Trophoblast cell (in vitro differentiated cells and primary cell): ENCODE measurements at regions not wholly inside any gene's neighbourhood (a gene's known extent, or its start where the extent isn't known, plus 50 kb on each side); places are given as distances from the start of the nearest gene placed in this dataset.

Experiments
- DNase-seq, 2 donors: peaks; one replicate each; pipeline ENCODE4 v3.0.0-alpha.2; 2016
- H2AFZ ChIP-seq: 2 replicates; pipeline ENCODE4 v1.6.1; 2013; ENCODE audit warnings: low read length, moderate library complexity, mild to moderate bottlenecking; ENCODE audit not compliant: insufficient read depth, poor library complexity
- H2AK5ac ChIP-seq: 2 replicates; pipeline ENCODE4 v1.6.1; 2013; ENCODE audit warnings: mild to moderate bottlenecking, low read length
- H2BK120ac ChIP-seq: 2 replicates; pipeline ENCODE4 v1.6.1; 2013; ENCODE audit warnings: low read length, mild to moderate bottlenecking, moderate library complexity; ENCODE audit not compliant: insufficient read depth, poor library complexity
- H2BK12ac ChIP-seq: 2 replicates; pipeline ENCODE4 v1.6.1; 2013; ENCODE audit warnings: mild to moderate bottlenecking, low read length, moderate library complexity
- H2BK5ac ChIP-seq: 2 replicates; pipeline ENCODE4 v1.6.1; 2013; ENCODE audit warnings: low read length, low read depth, moderate library complexity, mild to moderate bottlenecking; ENCODE audit not compliant: poor library complexity
- H3K14ac ChIP-seq: 2 replicates; pipeline ENCODE4 v1.6.1; 2013; ENCODE audit warnings: mild to moderate bottlenecking, low read length
- H3K18ac ChIP-seq: 2 replicates; pipeline ENCODE4 v1.6.1; 2013; ENCODE audit warnings: mild to moderate bottlenecking, low read length
- H3K23ac ChIP-seq: 2 replicates; pipeline ENCODE4 v1.6.1; 2013; ENCODE audit warnings: low read length
- H3K27ac ChIP-seq: 2 replicates; pipeline ENCODE4 v1.5.1; 2013; ENCODE audit warnings: low read depth, mild to moderate bottlenecking, inconsistent platforms, low read length, moderate library complexity
- H3K27me3 ChIP-seq: 2 replicates; pipeline ENCODE4 v1.6.1; 2013; ENCODE audit warnings: inconsistent platforms, mild to moderate bottlenecking, low read length, moderate library complexity; ENCODE audit not compliant: insufficient read depth
- H3K36me3 ChIP-seq, 2 experiments: 1 replicate in 1 of 2; 2 replicates in 1 of 2; pipeline ENCODE4 v1.6.1; 2013; ENCODE audit warnings: low read length in 2 of 2, mild to moderate bottlenecking in 2 of 2, moderate library complexity in 1 of 2; ENCODE audit not compliant: insufficient read depth in 2 of 2, control insufficient read depth in 1 of 2
- H3K4ac ChIP-seq: 2 replicates; pipeline ENCODE4 v1.6.1; 2013; ENCODE audit warnings: low read depth, mild to moderate bottlenecking, low read length, moderate library complexity
- H3K4me1 ChIP-seq, 2 experiments: 1 replicate in 1 of 2; 2 replicates in 1 of 2; pipeline ENCODE4 v1.6.1; 2013; ENCODE audit warnings: low read length in 2 of 2, mild to moderate bottlenecking in 2 of 2, moderate library complexity in 1 of 2; ENCODE audit not compliant: insufficient read depth in 2 of 2, control insufficient read depth in 1 of 2
- H3K4me2 ChIP-seq: 2 replicates; pipeline ENCODE4 v1.6.1; 2013; ENCODE audit warnings: inconsistent platforms, mild to moderate bottlenecking, low read length, moderate library complexity
- H3K4me3 ChIP-seq: 2 replicates; pipeline ENCODE4 v1.5.1; 2013; ENCODE audit warnings: mild to moderate bottlenecking, low read depth, low read length, inconsistent platforms
- H3K79me1 ChIP-seq: one replicate; pipeline ENCODE4 v1.6.1; 2013; ENCODE audit warnings: low read length
- H3K79me2 ChIP-seq: 2 replicates; pipeline ENCODE4 v1.6.1; 2013; ENCODE audit warnings: low read length, mild to moderate bottlenecking; ENCODE audit not compliant: control insufficient read depth, insufficient read depth, poor library complexity
- H3K9ac ChIP-seq: 2 replicates; pipeline ENCODE4 v1.6.1; 2013; ENCODE audit warnings: mild to moderate bottlenecking, low read length
- H3K9me3 ChIP-seq: 2 replicates; pipeline ENCODE4 v1.6.1; 2013; ENCODE audit warnings: low read depth, mild to moderate bottlenecking, control low read depth, inconsistent platforms, low read length; ENCODE audit not compliant: insufficient read depth
- H4K12ac ChIP-seq: 2 replicates; pipeline ENCODE4 v1.6.1; 2013; ENCODE audit warnings: low read depth, mild to moderate bottlenecking, low read length, moderate library complexity
- H4K8ac ChIP-seq: 2 replicates; pipeline ENCODE4 v1.6.1; 2013; ENCODE audit warnings: low read depth, mild to moderate bottlenecking, low read length, moderate library complexity
- H4K91ac ChIP-seq: one replicate; pipeline ENCODE4 v1.6.1; 2013; ENCODE audit warnings: low read depth, mild to moderate bottlenecking, low read length, moderate library complexity
- WGBS: extraction: QIAGEN DNeasy Blood & Tissue Kit; methylation state at CpG from one replicate; pipeline ENCODE4 v1.1.7; 2013; ENCODE audit warnings: missing lambda C conversion rate; ENCODE audit not compliant: insufficient read length, insufficient coverage; ENCODE audit errors: extremely low coverage; 5-methylcytosine and 5-hydroxymethylcytosine counted together

DNA sequence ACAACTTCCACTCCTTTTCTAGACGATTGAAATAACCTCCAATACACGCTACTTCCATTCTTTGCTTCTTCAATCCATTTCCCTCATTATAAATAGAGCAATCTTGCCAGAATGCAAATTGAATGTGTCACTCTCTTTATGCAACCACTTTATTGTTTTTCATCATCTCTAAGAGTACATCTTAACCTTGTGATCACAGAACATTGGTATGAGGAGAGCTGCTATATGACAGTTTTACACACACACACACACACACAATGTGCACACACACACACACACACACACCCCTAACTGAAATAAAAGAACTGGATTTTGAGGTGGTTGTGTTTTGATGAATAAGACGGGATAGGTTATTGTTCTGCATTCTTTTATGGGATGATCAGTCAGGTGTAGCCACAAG is 187.0 kb downstream of the HDGFL1 start:
- no peak overlapping the region for H2BK120ac ChIP-seq
- no peak overlapping the region for H3K4me2 ChIP-seq
- H3K9me3 ChIP-seq: no peaks in the 10 kb centered on the region
- H3K18ac ChIP-seq: no peak overlapping the region
- no peaks in the 10 kb centered on the region for H3K36me3 ChIP-seq
- H4K8ac ChIP-seq: no peak overlapping the region
- no peak overlapping the region for H3K4me3 ChIP-seq
- H3K27me3 ChIP-seq: no peaks in the 10 kb centered on the region
- no peak for DNase-seq
- H3K79me2 ChIP-seq: no peaks in the 10 kb centered on the region
- H3K23ac ChIP-seq: no peak overlapping the region
- H3K9ac ChIP-seq: no peak overlapping the region
- no peak overlapping the region for H3K27ac ChIP-seq
- H4K91ac ChIP-seq: no peak overlapping the region
- no peak overlapping the region for H3K14ac ChIP-seq
- no peak overlapping the region for H2BK12ac ChIP-seq
- H3K4me1 ChIP-seq: no peaks in the 10 kb centered on the region
- no peak overlapping the region for H2BK5ac ChIP-seq
- H4K12ac ChIP-seq: no peak overlapping the region
- no peak overlapping the region for H3K4ac ChIP-seq
- no CpG with 5 or more reads among the region's 3 CpGs for WGBS
- H3K79me1 ChIP-seq: no peaks in the 10 kb centered on the region
- no peak overlapping the region for H2AFZ ChIP-seq
- no peak overlapping the region for H2AK5ac ChIP-seq

GRCh38 chr6:22764496-22764895 is 195.1 kb downstream of the HDGFL1 start:
- no peak overlapping the region for H2BK12ac ChIP-seq
- no peaks in the 10 kb centered on the region for H3K9me3 ChIP-seq
- DNase-seq: no peak
- H3K4ac ChIP-seq: no peak overlapping the region
- no peak overlapping the region for H3K23ac ChIP-seq
- no peak overlapping the region for H3K27ac ChIP-seq
- no peak overlapping the region for H3K4me2 ChIP-seq
- peaks cover 0 to 2% of the 10 kb centered on the region in 2 experiments for H3K36me3 ChIP-seq
- H3K4me3 ChIP-seq: no peak overlapping the region
- no peaks in the 10 kb centered on the region for H3K4me1 ChIP-seq
- H2BK120ac ChIP-seq: no peak overlapping the region
- no peak overlapping the region for H3K18ac ChIP-seq
- H2AFZ ChIP-seq: no peak overlapping the region
- no peak overlapping the region for H2BK5ac ChIP-seq
- H2AK5ac ChIP-seq: no peak overlapping the region
- H4K8ac ChIP-seq: no peak overlapping the region
- H4K91ac ChIP-seq: no peak overlapping the region
- H3K79me1 ChIP-seq: no peaks in the 10 kb centered on the region
- no peak overlapping the region for H3K14ac ChIP-seq
- H3K9ac ChIP-seq: no peak overlapping the region
- no peak overlapping the region for H4K12ac ChIP-seq
- H3K27me3 ChIP-seq: no peaks in the 10 kb centered on the region
- H3K79me2 ChIP-seq: no peaks in the 10 kb centered on the region

DNA sequence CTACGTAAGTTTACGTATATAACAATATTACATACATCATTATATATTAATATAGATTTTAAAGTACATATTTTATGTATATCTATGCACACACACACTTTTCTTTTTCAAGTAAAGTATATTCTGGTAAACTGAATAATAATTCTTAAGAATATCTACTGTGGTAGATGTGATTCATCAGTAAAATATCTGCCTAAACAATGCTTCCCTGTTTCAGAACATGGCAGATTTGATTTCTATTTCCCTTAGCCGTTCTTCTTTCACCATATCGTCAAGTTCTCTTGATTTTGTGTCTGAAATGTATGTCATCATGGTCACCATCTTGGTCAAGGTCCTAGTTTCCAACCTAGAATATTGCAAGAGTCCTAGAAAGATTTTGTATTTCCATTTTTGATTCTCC is 195.6 kb downstream of the HDGFL1 start:
- H4K8ac ChIP-seq: no peak overlapping the region
- H2AFZ ChIP-seq: no peak overlapping the region
- H3K14ac ChIP-seq: no peak overlapping the region
- H3K36me3 ChIP-seq: peaks cover 0 to 2% of the 10 kb centered on the region in 2 experiments
- H2BK12ac ChIP-seq: no peak overlapping the region
- H3K79me2 ChIP-seq: no peaks in the 10 kb centered on the region
- H3K23ac ChIP-seq: no peak overlapping the region
- no peaks in the 10 kb centered on the region for H3K27me3 ChIP-seq
- H3K9ac ChIP-seq: no peak overlapping the region
- no peak overlapping the region for H3K4me3 ChIP-seq
- H4K12ac ChIP-seq: no peak overlapping the region
- no peak overlapping the region for H2BK120ac ChIP-seq
- H3K4ac ChIP-seq: no peak overlapping the region
- H3K27ac ChIP-seq: no peak overlapping the region
- H3K18ac ChIP-seq: no peak overlapping the region
- H3K4me1 ChIP-seq: no peaks in the 10 kb centered on the region
- no peak overlapping the region for H3K4me2 ChIP-seq
- H3K9me3 ChIP-seq: no peaks in the 10 kb centered on the region
- no peak overlapping the region for H2BK5ac ChIP-seq
- no CpG with 5 or more reads among the region's 4 CpGs for WGBS
- DNase-seq: no peak
- no peak overlapping the region for H4K91ac ChIP-seq
- H2AK5ac ChIP-seq: no peak overlapping the region
- H3K79me1 ChIP-seq: no peaks in the 10 kb centered on the region

DNA sequence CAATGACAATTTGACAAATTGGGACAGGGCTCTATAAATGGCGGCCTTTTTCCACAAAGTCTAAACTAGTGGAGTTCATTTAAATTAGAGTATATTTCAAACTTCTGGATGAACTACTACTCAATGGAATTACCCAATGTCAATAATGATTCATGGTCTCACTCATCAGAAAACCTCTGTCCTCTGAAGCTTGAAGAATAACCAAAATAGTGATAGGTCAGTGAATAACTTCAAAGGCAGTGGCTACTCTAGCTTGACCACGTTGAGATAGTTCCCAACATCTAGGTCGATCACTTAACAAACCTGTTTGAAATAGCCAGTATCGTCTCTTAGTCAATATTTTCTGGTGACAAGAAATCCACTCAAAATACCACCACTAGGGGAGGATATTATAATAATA is 197.6 kb downstream of the HDGFL1 start:
- H3K4me1 ChIP-seq: no peaks in the 10 kb centered on the region
- no peak overlapping the region for H3K18ac ChIP-seq
- no peak overlapping the region for H4K91ac ChIP-seq
- no peak overlapping the region for H3K4me3 ChIP-seq
- no peak overlapping the region for H2BK5ac ChIP-seq
- H3K9me3 ChIP-seq: no peaks in the 10 kb centered on the region
- H3K4me2 ChIP-seq: no peak overlapping the region
- H3K79me2 ChIP-seq: no peaks in the 10 kb centered on the region
- no CpG with 5 or more reads among the region's 4 CpGs for WGBS
- H2AK5ac ChIP-seq: no peak overlapping the region
- no peaks in the 10 kb centered on the region for H3K36me3 ChIP-seq
- H4K8ac ChIP-seq: no peak overlapping the region
- H2AFZ ChIP-seq: no peak overlapping the region
- H3K23ac ChIP-seq: no peak overlapping the region
- H3K27ac ChIP-seq: no peak overlapping the region
- H3K4ac ChIP-seq: no peak overlapping the region
- no peak overlapping the region for H3K9ac ChIP-seq
- no peak overlapping the region for H4K12ac ChIP-seq
- no peak overlapping the region for H2BK120ac ChIP-seq
- no peaks in the 10 kb centered on the region for H3K79me1 ChIP-seq
- DNase-seq: no peak
- H3K27me3 ChIP-seq: no peaks in the 10 kb centered on the region
- no peak overlapping the region for H3K14ac ChIP-seq
- no peak overlapping the region for H2BK12ac ChIP-seq
